Spleen (tissue), 11 donors: ENCODE measurements at regions not wholly inside any gene's neighbourhood (a gene's known extent, or its start where the extent isn't known, plus 50 kb on each side); places are given as distances from the start of the nearest gene placed in this dataset.

Experiments
- DNase-seq: peaks from one replicate; pipeline ENCODE4 v3.0.0-alpha.2; 2020
- H3K27ac ChIP-seq, 8 donors: fragments of 200-600 bp; sonication (generic) in 7 of 8; 1 replicate in 4 of 8; 2 replicates in 4 of 8; pipeline versions ENCODE4 v1.5.0 to v1.8.0; 2016 to 2021; ENCODE audit warnings: inconsistent platforms in 4 of 8, mild to moderate bottlenecking in 4 of 8, moderate library complexity in 1 of 8
- H3K27me3 ChIP-seq, 7 donors: fragments of 200-600 bp; sonication (generic) in 6 of 7; replicated peaks in 1 of 7; 1 replicate in 4 of 7; 2 replicates in 3 of 7; pipeline versions ENCODE4 v1.5.0 to v1.8.0; 2016 to 2021; ENCODE audit warnings: inconsistent platforms in 3 of 7, mild to moderate bottlenecking in 1 of 7
- H3K36me3 ChIP-seq, 6 donors: fragments of 200-600 bp; sonication (generic) in 5 of 6; 1 replicate in 4 of 6; 2 replicates in 2 of 6; pipeline versions ENCODE4 v1.5.0 to v1.8.0; 2016 to 2021; ENCODE audit warnings: inconsistent platforms in 2 of 6
- H3K4me1 ChIP-seq, 6 donors: fragments of 200-600 bp; sonication (generic) in 5 of 6; 1 replicate in 3 of 6; 2 replicates in 3 of 6; pipeline versions ENCODE4 v1.5.0 to v1.8.0; 2016 to 2021; ENCODE audit warnings: inconsistent platforms in 3 of 6
- H3K4me3 ChIP-seq, 8 donors: fragments of 200-600 bp; sonication (generic) in 7 of 8; 1 replicate in 4 of 8; 2 replicates in 4 of 8; pipeline versions ENCODE4 v1.5.0 to v1.8.0; 2016 to 2021; ENCODE audit warnings: inconsistent platforms in 4 of 8, mild to moderate bottlenecking in 4 of 8, moderate library complexity in 2 of 8
- H3K9me3 ChIP-seq, 8 donors: fragments of 200-600 bp; sonication (generic) in 7 of 8; 1 replicate in 4 of 8; 2 replicates in 4 of 8; pipeline versions ENCODE4 v1.5.0 to v1.8.0; 2016 to 2021; ENCODE audit warnings: inconsistent platforms in 4 of 8
- CTCF ChIP-seq, 11 experiments: fragments of 200-600 bp in 7 of 11; fragments of 450-650 bp in 4 of 11; sonication (generic) in 4 of 11; IDR thresholded peaks in 8 of 11; conservative IDR thresholded peaks in 3 of 11; 1 replicate in 7 of 11; 2 replicates in 4 of 11; pipeline versions ENCODE4 v1.4.0 to v1.8.0; 2016 to 2021; ENCODE audit warnings: antibody characterized with exemption in 11 of 11, inconsistent platforms in 4 of 11, mild to moderate bottlenecking in 1 of 11
- POLR2A ChIP-seq, 3 donors: fragments of 450-650 bp; IDR thresholded peaks; one replicate each; pipeline ENCODE4 v1.5.1; 2017; ENCODE audit warnings: antibody characterized with exemption in 3 of 3, mild to moderate bottlenecking in 1 of 3
- POLR2AphosphoS5 ChIP-seq, 3 donors: sonication (generic); formaldehyde crosslinking; IDR thresholded peaks; one replicate each; pipeline ENCODE4 v1.5.1; 2017; ENCODE audit warnings: antibody characterized with exemption in 3 of 3
- WGBS, 5 donors: extraction: QIAGEN DNeasy Blood & Tissue Kit in 3 of 5; methylation state at CpG; one replicate each; pipeline versions ENCODE4 v1.1.5 to v1.1.7; 2013 to 2018; 5-methylcytosine and 5-hydroxymethylcytosine counted together
- intact Hi-C: fragments of 100-400 bp; cut with DNase I; formaldehyde crosslinking; loops from one replicate; pipeline ENCODE4 v1.15.0; 2023; ENCODE audit warnings: low total_unique reads
- donor health status: healthy with polysubstance abuse.
- donor health status: DM: no; HTN: no; CAD: no; lungs with moderate emphysema.
- donor health status: DM: no; HTN: no; CAD: no.
- donor health status: Bipolar disorder and iron deficiency.
- donor health status: healthy.
- donor health status: DM: no; HTN: no; CAD: no.
- donor health status: DM: yes; HTN: yes; CAD: no.

- no peak for TF ChIP-seq POLR2AphosphoS5 (IDR thresholded peaks at IDR 0.05)
- no peak for TF ChIP-seq CTCF (IDR thresholded peaks at IDR 0.05 in 8 of 11, conservative IDR thresholded peaks at IDR 0.05 in 3 of 11)
- no peak for TF ChIP-seq POLR2A (IDR thresholded peaks at IDR 0.05)
Observed at GRCh38 chr14:94689985-94690400, 77.8 kb downstream of the SERPINA3 start.

GRCh38 chr14:94689218-94689984 lies 77.2 kb downstream of the SERPINA3 start:
- Histone ChIP-seq H3K36me3 (no peaks in the 10 kb centered on the region), H3K4me3 (peak overlapping the region in 2 of 8 donors; percentile 17 to 34), H3K4me1 (peaks cover 0 to 13% (median 8%) of the 10 kb centered on the region in 6 donors), H3K9me3 (no peaks in the 10 kb centered on the region), H3K27ac (no peak overlapping the region), H3K27me3 (peaks cover 0 to 30% (median 5%) of the 10 kb centered on the region in 7 donors)
- intact Hi-C loops, result loop anchor here (10.0 kb wide), 1 partner anchor 415 kb away; no protein-coding TSS in a partner anchor
- 14 to 29% (median 16%) methylated on average over 17 to 35 of the region's 35 CpGs for WGBS, 5 donors
- TF ChIP-seq POLR2AphosphoS5 (IDR thresholded peaks at IDR 0.05) (peak in 2 of 3 donors; percentile 18 to 52), CTCF (IDR thresholded peaks at IDR 0.05 in 8 of 11, conservative IDR thresholded peaks at IDR 0.05 in 3 of 11) (peak; percentile 25 to 91 (median 84)), POLR2A (IDR thresholded peaks at IDR 0.05) (no peak)
- DNase-seq, result peak; percentile 83

More at GRCh38 chr14:94689985-94690400, 77.8 kb downstream of the SERPINA3 start:
- peak; percentile 51 for DNase-seq
- intact Hi-C loops, result loop anchor here (10.0 kb wide), 1 partner anchor 415 kb away; no protein-coding TSS in a partner anchor
- Histone ChIP-seq H3K9me3 (no peaks in the 10 kb centered on the region), H3K4me1 (peaks cover 0 to 13% (median 8%) of the 10 kb centered on the region in 6 donors), H3K4me3 (no peak overlapping the region), H3K27me3 (peaks cover 0 to 30% (median 5%) of the 10 kb centered on the region in 7 donors), H3K36me3 (no peaks in the 10 kb centered on the region), H3K27ac (no peak overlapping the region)
- 35 to 75% (median 45%) methylated on average over 16 to 18 of the region's 18 CpGs for WGBS, 5 donors

GRCh38 chr14:94686511-94687160 lies 74.4 kb downstream of the SERPINA3 start:
- peaks cover 0 to 13% (median 8%) of the 10 kb centered on the region in 6 donors for H3K4me1 ChIP-seq
- no peaks in the 10 kb centered on the region for H3K36me3 ChIP-seq
- intact Hi-C loops, result loop anchor here (10.0 kb wide), 1 partner anchor 418 kb away; no protein-coding TSS in a partner anchor
- H3K9me3 ChIP-seq, result no peaks in the 10 kb centered on the region
- no peak overlapping the region for H3K27ac ChIP-seq
- H3K4me3 ChIP-seq, result no peak overlapping the region
- WGBS, 5 donors, result 69 to 85% (median 84%) methylated on average over 9 to 13 of the region's 13 CpGs
- H3K27me3 ChIP-seq, result peaks cover 0 to 35% (median 5%) of the 10 kb centered on the region in 7 donors
- peak; percentile 59 for DNase-seq
- TF ChIP-seq CTCF (IDR thresholded peaks at IDR 0.05 in 8 of 11, conservative IDR thresholded peaks at IDR 0.05 in 3 of 11) (no peak), POLR2A (IDR thresholded peaks at IDR 0.05) (no peak), POLR2AphosphoS5 (IDR thresholded peaks at IDR 0.05) (no peak)
